H9 (cell line): ENCODE measurements at regions not wholly inside any gene's neighbourhood (a gene's known extent, or its start where the extent isn't known, plus 50 kb on each side); places are given as distances from the start of the nearest gene placed in this dataset.

Source experiments
- DNase-seq: peaks from one replicate; pipeline ENCODE4 v3.0.0-alpha.2; 2017
- H2AFZ ChIP-seq: one replicate; pipeline ENCODE4 v1.6.1; 2013; ENCODE audit warnings: mild to moderate bottlenecking, low read length, control low read depth, moderate library complexity
- H2AK5ac ChIP-seq: 2 replicates; pipeline ENCODE4 v1.6.1; 2013; ENCODE audit warnings: low read length, control low read depth, mixed read lengths; ENCODE audit not compliant: insufficient read length
- H2BK120ac ChIP-seq: one replicate; pipeline ENCODE4 v1.6.1; 2013; ENCODE audit warnings: low read depth, mild to moderate bottlenecking, low read length, control low read depth, inconsistent platforms; ENCODE audit not compliant: poor library complexity, severe bottlenecking
- H2BK12ac ChIP-seq: 2 replicates; pipeline ENCODE4 v1.6.1; 2013; ENCODE audit warnings: low read length, control low read depth, mixed read lengths, low read depth; ENCODE audit not compliant: insufficient read length
- H2BK15ac ChIP-seq: 2 replicates; pipeline ENCODE4 v1.6.1; 2013; ENCODE audit warnings: low read depth, low read length, control low read depth
- H2BK20ac ChIP-seq: one replicate; pipeline ENCODE4 v1.6.1; 2013; ENCODE audit warnings: low read depth, mild to moderate bottlenecking, low read length, control low read depth, inconsistent platforms; ENCODE audit not compliant: poor library complexity, severe bottlenecking
- H2BK5ac ChIP-seq: 2 replicates; pipeline ENCODE4 v1.6.1; 2013; ENCODE audit warnings: low read length, control low read depth, mixed read lengths; ENCODE audit not compliant: insufficient read length
- H3K14ac ChIP-seq: 2 replicates; pipeline ENCODE4 v1.6.1; 2013; ENCODE audit warnings: low read length, control low read depth; ENCODE audit not compliant: insufficient read depth
- H3K18ac ChIP-seq: 2 replicates; pipeline ENCODE4 v1.6.1; 2013; ENCODE audit warnings: low read depth, mild to moderate bottlenecking, mixed read lengths, low read length, control low read depth; ENCODE audit not compliant: insufficient read length
- H3K23ac ChIP-seq: 2 replicates; pipeline ENCODE4 v1.6.1; 2013; ENCODE audit warnings: low read length, control low read depth, mixed read lengths, low read depth; ENCODE audit not compliant: insufficient read length
- H3K23me2 ChIP-seq: 2 replicates; pipeline ENCODE4 v1.6.1; 2013; ENCODE audit warnings: low read depth, mild to moderate bottlenecking, mixed read lengths, low read length, control low read depth; ENCODE audit not compliant: insufficient read length, poor library complexity, severe bottlenecking
- H3K27ac ChIP-seq: 2 replicates; pipeline ENCODE4 v1.5.1; 2013; ENCODE audit warnings: low read length, control low read depth, mixed read lengths, low read depth; ENCODE audit not compliant: insufficient read length
- H3K27me3 ChIP-seq: 2 replicates; pipeline ENCODE4 v1.6.1; 2013; ENCODE audit warnings: low read length, control low read depth, inconsistent platforms; ENCODE audit not compliant: insufficient read depth
- H3K4ac ChIP-seq: 2 replicates; pipeline ENCODE4 v1.6.1; 2013; ENCODE audit warnings: low read depth, mild to moderate bottlenecking, control low read depth, inconsistent platforms, low read length, moderate library complexity
- H3K4me1 ChIP-seq: 2 replicates; pipeline ENCODE4 v1.6.1; 2013; ENCODE audit warnings: low read length, control low read depth, inconsistent platforms; ENCODE audit not compliant: insufficient read depth
- H3K4me2 ChIP-seq: 2 replicates; pipeline ENCODE4 v1.6.1; 2013; ENCODE audit warnings: low read length, control low read depth, mixed read lengths; ENCODE audit not compliant: insufficient read length, insufficient read depth
- H3K56ac ChIP-seq: 2 replicates; pipeline ENCODE4 v1.6.1; 2013; ENCODE audit warnings: low read depth, mild to moderate bottlenecking, mixed read lengths, low read length, control low read depth; ENCODE audit not compliant: insufficient read length
- H3K79me1 ChIP-seq: 2 replicates; pipeline ENCODE4 v1.6.1; 2013; ENCODE audit warnings: low read depth, mild to moderate bottlenecking, moderate library complexity, low read length, control low read depth, inconsistent platforms; ENCODE audit not compliant: insufficient read depth, poor library complexity, severe bottlenecking
- H3K79me2 ChIP-seq: 2 replicates; pipeline ENCODE4 v1.6.1; 2013; ENCODE audit warnings: low read length, control low read depth, inconsistent platforms; ENCODE audit not compliant: insufficient read depth
- H3K9ac ChIP-seq: 2 replicates; pipeline ENCODE4 v1.6.1; 2013; ENCODE audit warnings: low read length, control low read depth, mixed read lengths; ENCODE audit not compliant: insufficient read length; ENCODE audit errors: extremely low read depth
- H3K9me3 ChIP-seq: one replicate; pipeline ENCODE4 v1.6.1; 2013; ENCODE audit warnings: low read depth, low read length, inconsistent platforms; ENCODE audit not compliant: control insufficient read depth
- H3T11ph ChIP-seq: one replicate; pipeline ENCODE4 v1.6.1; 2013; ENCODE audit warnings: mild to moderate bottlenecking, low read length, control low read depth, inconsistent platforms
- H4K20me1 ChIP-seq: one replicate; pipeline ENCODE4 v1.6.1; 2013; ENCODE audit not compliant: control insufficient read depth, insufficient read length, insufficient read depth
- H4K5ac ChIP-seq: 2 replicates; pipeline ENCODE4 v1.6.1; 2013; ENCODE audit warnings: low read depth, mild to moderate bottlenecking, mixed read lengths, low read length, control low read depth; ENCODE audit not compliant: insufficient read length
- H4K8ac ChIP-seq: replicated peaks from 2 replicates; pipeline ENCODE4 v1.6.1; 2013; ENCODE audit warnings: low read length, control low read depth, mixed read lengths, low read depth; ENCODE audit not compliant: insufficient read length
- H4K91ac ChIP-seq: 2 replicates; pipeline ENCODE4 v1.6.1; 2013; ENCODE audit warnings: low read depth, mild to moderate bottlenecking, moderate library complexity, mixed read lengths, low read length, control low read depth; ENCODE audit not compliant: insufficient read length
- H3K27ac Mint-ChIP-seq, 3 experiments: 2 replicates in 2 of 3; 3 replicates in 1 of 3; pipeline ENCODE4 v1.8.0; 2020 to 2021; ENCODE audit warnings: mixed read lengths in 3 of 3, mild to moderate bottlenecking in 1 of 3, moderate library complexity in 1 of 3
- H3K27me3 Mint-ChIP-seq: 2 replicates; pipeline ENCODE4 v1.8.0; 2021; ENCODE audit warnings: low read depth, mild to moderate bottlenecking, moderate library complexity, mixed read lengths
- H3K36me3 Mint-ChIP-seq, 3 experiments: 2 replicates in 2 of 3; 3 replicates in 1 of 3; pipeline ENCODE4 v1.8.0; 2020 to 2021; ENCODE audit warnings: low read depth in 3 of 3, mixed read lengths in 3 of 3; ENCODE audit not compliant: insufficient read depth in 1 of 3
- H3K4me1 Mint-ChIP-seq, 2 experiments: 2 replicates each; pipeline ENCODE4 v1.8.0; 2020; ENCODE audit warnings: mixed read lengths in 2 of 2
- H3K4me3 Mint-ChIP-seq, 2 experiments: 2 replicates in 1 of 2; 3 replicates in 1 of 2; pipeline ENCODE4 v1.8.0; 2020 to 2021; ENCODE audit warnings: mild to moderate bottlenecking in 2 of 2, mixed read lengths in 2 of 2, moderate library complexity in 1 of 2
- H3K9me3 Mint-ChIP-seq, 2 experiments: 2 replicates in 1 of 2; 3 replicates in 1 of 2; pipeline ENCODE4 v1.8.0; 2020; ENCODE audit warnings: mild to moderate bottlenecking in 2 of 2, mixed read lengths in 2 of 2, moderate library complexity in 1 of 2
- CTCF ChIP-seq: fragments of 200-600 bp; sonication (generic); conservative IDR thresholded peaks from 3 replicates; pipeline ENCODE4 v1.8.0; 2021; ENCODE audit warnings: antibody characterized with exemption, mild to moderate bottlenecking
- WGBS: extraction: QIAGEN DNeasy Blood & Tissue Kit; methylation state at CpG from one replicate; pipeline ENCODE4 v1.1.7; 2013; ENCODE audit warnings: missing lambda C conversion rate, low lambda C conversion rate, mixed read lengths; ENCODE audit not compliant: insufficient read length; ENCODE audit errors: extremely low coverage; 5-methylcytosine and 5-hydroxymethylcytosine counted together

- H3K4me3 Mint-ChIP-seq = no peak overlapping the region
- Histone ChIP-seq H3K4ac (no peak overlapping the region), H2BK12ac (no peak overlapping the region), H3K79me2 (no peaks in the 10 kb centered on the region), H3K4me1 (no peaks in the 10 kb centered on the region; the same call in 1 of the 2 replicates), H3K23me2 (no peaks in the 10 kb centered on the region), H3K9ac (no peak overlapping the region), H3K18ac (no peak overlapping the region), H4K5ac (no peak overlapping the region), H3K56ac (no peak overlapping the region), H2AFZ (no peak overlapping the region), H3K9me3 (no peaks in the 10 kb centered on the region), H3T11ph (no peak overlapping the region), H4K8ac (no peak overlapping the region), H3K79me1 (no peaks in the 10 kb centered on the region), H3K14ac (no peak overlapping the region), H3K4me2 (no peak overlapping the region), H4K91ac (no peak overlapping the region), H3K27ac (no peak overlapping the region), H2BK20ac (no peak overlapping the region), H3K23ac (no peak overlapping the region), H4K20me1 (no peaks in the 10 kb centered on the region), H3K27me3 (no peaks in the 10 kb centered on the region), H2BK120ac (no peak overlapping the region), H2AK5ac (no peak overlapping the region), H2BK15ac (no peak overlapping the region), H2BK5ac (no peak overlapping the region)
- no peak for TF ChIP-seq CTCF
- H3K9me3 Mint-ChIP-seq = peaks cover 3 to 5% of the 10 kb centered on the region in 2 experiments; a peak in 4 of 5 replicates
- no peaks in the 10 kb centered on the region for H3K36me3 Mint-ChIP-seq
- peak; percentile 13 for DNase-seq
- H3K27ac Mint-ChIP-seq = peak overlapping the region in 2 of 3 experiments; percentile 34 to 63; a peak in 2 of 7 replicates
- H3K4me1 Mint-ChIP-seq = peaks cover 26 to 35% of the 10 kb centered on the region in 2 experiments
- no CpG with 5 or more reads among the region's 12 CpGs for WGBS
- peaks cover 24% of the 10 kb centered on the region for H3K27me3 Mint-ChIP-seq
Observed at GRCh38 chr5:174300941-174301761, 255.6 kb downstream of the NSG2 start.
